ENCODE measurements at regions not wholly inside any gene's neighbourhood (a gene's known extent, or its start where the extent isn't known, plus 50 kb on each side); places are given as distances from the start of the nearest gene placed in this dataset.

- TF ChIP-seq CTCF (conservative IDR thresholded peaks at IDR 0.05; ENCODE audit: low read depth, low read length) (no peak), EZH2phosphoT487 (IDR thresholded peaks at IDR 0.05; ENCODE audit: borderline replicate concordance, low read length) (no peak), EZH2 (IDR thresholded peaks at IDR 0.05; ENCODE audit: low read length, unreplicated experiment) (no peak)
These were observed 309.6 kb upstream of the CNTNAP5 start for GRCh38 chr2:123715467-123715982.

Data from PC-3 (cell line).